ENCODE measurements at regions not wholly inside any gene's neighbourhood (a gene's known extent, or its start where the extent isn't known, plus 50 kb on each side); places are given as distances from the start of the nearest gene placed in this dataset.
"Not testable (repeated sequence)": the region's sequence is repeated elsewhere in the genome, so short reads cannot be mapped to it uniquely, and the experiment has no call there.

GRCh38 chr1:119251751-119252150, 111.3 kb upstream of the WARS2 start:
- DNase-seq (ENCODE audit: low read depth, low spot score), result no peak

- DNase-seq (ENCODE audit: low read depth, low spot score), result no peak
Observed at GRCh38 chr1:119253366-119253765, 112.9 kb upstream of the WARS2 start.

- no peak for DNase-seq (ENCODE audit: low read depth, low spot score)
Observed at GRCh38 chr1:119254067-119254720, 113.7 kb upstream of the WARS2 start.

GRCh38 chr1:119256089-119256488, 112.5 kb upstream of the HAO2 start:
- DNase-seq (ENCODE audit: low read depth, low spot score), result not testable (repeated sequence)

GRCh38 chr1:119260506-119260905, 108.1 kb upstream of the HAO2 start:
- no peak for DNase-seq (ENCODE audit: low read depth, low spot score)

GRCh38 chr1:119266386-119266785, 102.2 kb upstream of the HAO2 start:
- DNase-seq (ENCODE audit: low read depth, low spot score), result no peak

- DNase-seq (ENCODE audit: low read depth, low spot score), result no peak
Observed at GRCh38 chr1:119266858-119267257, 101.7 kb upstream of the HAO2 start.

GRCh38 chr1:119267288-119267687, 101.3 kb upstream of the HAO2 start:
- DNase-seq (ENCODE audit: low read depth, low spot score), result not testable (repeated sequence)

GRCh38 chr1:119268879-119269278, 99.7 kb upstream of the HAO2 start:
- no peak for DNase-seq (ENCODE audit: low read depth, low spot score)

- DNase-seq (ENCODE audit: low read depth, low spot score), result peak; percentile 27
Observed at GRCh38 chr1:119275145-119276134, 93.1 kb upstream of the HAO2 start.

GRCh38 chr1:119276558-119276957, 92.0 kb upstream of the HAO2 start:
- no peak for DNase-seq (ENCODE audit: low read depth, low spot score)

GRCh38 chr1:119279456-119280381, 88.9 kb upstream of the HAO2 start:
- peak; percentile 62 for DNase-seq (ENCODE audit: low read depth, low spot score)

- no peak for DNase-seq (ENCODE audit: low read depth, low spot score)
Observed at GRCh38 chr1:119285482-119285881, 83.1 kb upstream of the HAO2 start.

GRCh38 chr1:119286587-119287181, 81.9 kb upstream of the HAO2 start:
- no peak for DNase-seq (ENCODE audit: low read depth, low spot score)

- DNase-seq (ENCODE audit: low read depth, low spot score), result no peak
Observed at GRCh38 chr1:119288751-119289150, 79.8 kb upstream of the HAO2 start.

- DNase-seq (ENCODE audit: low read depth, low spot score), result no peak
Observed at GRCh38 chr1:119290297-119290696, 78.3 kb upstream of the HAO2 start.

- DNase-seq (ENCODE audit: low read depth, low spot score), result no peak
Observed at GRCh38 chr1:119291611-119292206, 76.9 kb upstream of the HAO2 start.

- no peak for DNase-seq (ENCODE audit: low read depth, low spot score)
Observed at GRCh38 chr1:119293797-119294196, 74.8 kb upstream of the HAO2 start.

GRCh38 chr1:119294199-119294598, 74.4 kb upstream of the HAO2 start:
- DNase-seq (ENCODE audit: low read depth, low spot score), result no peak

- no peak for DNase-seq (ENCODE audit: low read depth, low spot score)
Observed at GRCh38 chr1:119294722-119295121, 73.9 kb upstream of the HAO2 start.

Measured in pulmonary artery endothelial cell (primary cell).